ENCODE measurements at regions not wholly inside any gene's neighbourhood (a gene's known extent, or its start where the extent isn't known, plus 50 kb on each side); places are given as distances from the start of the nearest gene placed in this dataset.
"Not testable (repeated sequence)": the region's sequence is repeated elsewhere in the genome, so short reads cannot be mapped to it uniquely, and the experiment has no call there.

- Histone ChIP-seq H3K9me3 (ENCODE audit: control insufficient read depth in 1 of 2, low read length in 2 of 2) (no peaks in the 10 kb centered on the region), H3K36me3 (ENCODE audit: control insufficient read depth in 1 of 2, insufficient read depth in 2 of 2, low read length in 2 of 2) (no peaks in the 10 kb centered on the region), H3K4me3 (ENCODE audit: low read depth in 1 of 2, low read length in 2 of 2) (peak overlapping the region in 1 of 2 donors; percentile 27), H3K27ac (ENCODE audit: low read length) (no peak overlapping the region), H3K27me3 (ENCODE audit: low read depth, low read length) (no peaks in the 10 kb centered on the region), H3K4me1 (ENCODE audit: control insufficient read depth in 1 of 2, insufficient read depth in 2 of 2, low read length in 2 of 2) (peaks cover 0 to 3% of the 10 kb centered on the region in 2 donors)
Measured at GRCh38 chr14:97975962-97976361, 1178.8 kb downstream of the VRK1 start.

- Histone ChIP-seq H3K4me1 (ENCODE audit: control insufficient read depth in 1 of 2, insufficient read depth in 2 of 2, low read length in 2 of 2) (peaks cover 0 to 3% of the 10 kb centered on the region in 2 donors), H3K4me3 (ENCODE audit: low read depth in 1 of 2, low read length in 2 of 2) (peak overlapping the region; percentile 27 to 51), H3K36me3 (ENCODE audit: control insufficient read depth in 1 of 2, insufficient read depth in 2 of 2, low read length in 2 of 2) (no peaks in the 10 kb centered on the region), H3K27me3 (ENCODE audit: low read depth, low read length) (no peaks in the 10 kb centered on the region), H3K9me3 (ENCODE audit: control insufficient read depth in 1 of 2, low read length in 2 of 2) (no peaks in the 10 kb centered on the region), H3K27ac (ENCODE audit: low read length) (peak overlapping the region; percentile 67)
Measured at GRCh38 chr14:97976861-97977260, 1179.7 kb downstream of the VRK1 start.

GRCh38 chr14:97977651-97978261, 1180.6 kb downstream of the VRK1 start:
- H3K9me3 ChIP-seq (ENCODE audit: control insufficient read depth in 1 of 2, low read length in 2 of 2): no peaks in the 10 kb centered on the region
- H3K27ac ChIP-seq (ENCODE audit: low read length): peak overlapping the region; percentile 67
- H3K36me3 ChIP-seq (ENCODE audit: control insufficient read depth in 1 of 2, insufficient read depth in 2 of 2, low read length in 2 of 2): no peaks in the 10 kb centered on the region
- no peaks in the 10 kb centered on the region for H3K27me3 ChIP-seq (ENCODE audit: low read depth, low read length)
- H3K4me1 ChIP-seq (ENCODE audit: control insufficient read depth in 1 of 2, insufficient read depth in 2 of 2, low read length in 2 of 2): peaks cover 0 to 3% of the 10 kb centered on the region in 2 donors
- peak overlapping the region; percentile 51 to 64 for H3K4me3 ChIP-seq (ENCODE audit: low read depth in 1 of 2, low read length in 2 of 2)

GRCh38 chr14:97978341-97978740, 1181.2 kb downstream of the VRK1 start:
- peaks cover 0 to 3% of the 10 kb centered on the region in 2 donors for H3K4me1 ChIP-seq (ENCODE audit: control insufficient read depth in 1 of 2, insufficient read depth in 2 of 2, low read length in 2 of 2)
- H3K27me3 ChIP-seq (ENCODE audit: low read depth, low read length): no peaks in the 10 kb centered on the region
- H3K36me3 ChIP-seq (ENCODE audit: control insufficient read depth in 1 of 2, insufficient read depth in 2 of 2, low read length in 2 of 2): no peaks in the 10 kb centered on the region
- peak overlapping the region; percentile 67 for H3K27ac ChIP-seq (ENCODE audit: low read length)
- H3K4me3 ChIP-seq (ENCODE audit: low read depth in 1 of 2, low read length in 2 of 2): peak overlapping the region; percentile 51 to 64
- no peaks in the 10 kb centered on the region for H3K9me3 ChIP-seq (ENCODE audit: control insufficient read depth in 1 of 2, low read length in 2 of 2)

GRCh38 chr14:97993508-97994019, 1196.4 kb downstream of the VRK1 start:
- Histone ChIP-seq H3K4me3 (ENCODE audit: low read depth in 1 of 2, low read length in 2 of 2) (no peak overlapping the region), H3K4me1 (ENCODE audit: control insufficient read depth in 1 of 2, insufficient read depth in 2 of 2, low read length in 2 of 2) (no peaks in the 10 kb centered on the region), H3K27ac (ENCODE audit: low read length) (no peak overlapping the region), H3K36me3 (ENCODE audit: control insufficient read depth in 1 of 2, insufficient read depth in 2 of 2, low read length in 2 of 2) (no peaks in the 10 kb centered on the region), H3K27me3 (ENCODE audit: low read depth, low read length) (no peaks in the 10 kb centered on the region), H3K9me3 (ENCODE audit: control insufficient read depth in 1 of 2, low read length in 2 of 2) (no peaks in the 10 kb centered on the region)

GRCh38 chr14:97994020-97994531, 1196.9 kb downstream of the VRK1 start:
- Histone ChIP-seq H3K27ac (ENCODE audit: low read length) (no peak overlapping the region), H3K4me3 (ENCODE audit: low read depth in 1 of 2, low read length in 2 of 2) (no peak overlapping the region), H3K27me3 (ENCODE audit: low read depth, low read length) (no peaks in the 10 kb centered on the region), H3K9me3 (ENCODE audit: control insufficient read depth in 1 of 2, low read length in 2 of 2) (no peaks in the 10 kb centered on the region), H3K4me1 (ENCODE audit: control insufficient read depth in 1 of 2, insufficient read depth in 2 of 2, low read length in 2 of 2) (no peaks in the 10 kb centered on the region), H3K36me3 (ENCODE audit: control insufficient read depth in 1 of 2, insufficient read depth in 2 of 2, low read length in 2 of 2) (no peaks in the 10 kb centered on the region)

- Histone ChIP-seq H3K4me1 (ENCODE audit: control insufficient read depth in 1 of 2, insufficient read depth in 2 of 2, low read length in 2 of 2) (no peaks in the 10 kb centered on the region), H3K27me3 (ENCODE audit: low read depth, low read length) (no peaks in the 10 kb centered on the region), H3K36me3 (ENCODE audit: control insufficient read depth in 1 of 2, insufficient read depth in 2 of 2, low read length in 2 of 2) (no peaks in the 10 kb centered on the region), H3K4me3 (ENCODE audit: low read depth in 1 of 2, low read length in 2 of 2) (no peak overlapping the region), H3K9me3 (ENCODE audit: control insufficient read depth in 1 of 2, low read length in 2 of 2) (no peaks in the 10 kb centered on the region), H3K27ac (ENCODE audit: low read length) (no peak overlapping the region)
Measured at GRCh38 chr14:97995038-97995437, 1197.9 kb downstream of the VRK1 start.

- H3K4me3 ChIP-seq (ENCODE audit: low read depth in 1 of 2, low read length in 2 of 2): no peak overlapping the region
- H3K27me3 ChIP-seq (ENCODE audit: low read depth, low read length): no peaks in the 10 kb centered on the region
- H3K36me3 ChIP-seq (ENCODE audit: control insufficient read depth in 1 of 2, insufficient read depth in 2 of 2, low read length in 2 of 2): no peaks in the 10 kb centered on the region
- H3K27ac ChIP-seq (ENCODE audit: low read length): no peak overlapping the region
- no peaks in the 10 kb centered on the region for H3K9me3 ChIP-seq (ENCODE audit: control insufficient read depth in 1 of 2, low read length in 2 of 2)
- no peaks in the 10 kb centered on the region for H3K4me1 ChIP-seq (ENCODE audit: control insufficient read depth in 1 of 2, insufficient read depth in 2 of 2, low read length in 2 of 2)
Measured at GRCh38 chr14:97995531-97995930, 1198.3 kb downstream of the VRK1 start.

GRCh38 chr14:98006008-98006407, 1208.8 kb downstream of the VRK1 start:
- H3K27ac ChIP-seq (ENCODE audit: low read length): no peak overlapping the region
- no peaks in the 10 kb centered on the region for H3K36me3 ChIP-seq (ENCODE audit: control insufficient read depth in 1 of 2, insufficient read depth in 2 of 2, low read length in 2 of 2)
- no peaks in the 10 kb centered on the region for H3K27me3 ChIP-seq (ENCODE audit: low read depth, low read length)
- H3K4me1 ChIP-seq (ENCODE audit: control insufficient read depth in 1 of 2, insufficient read depth in 2 of 2, low read length in 2 of 2): no peaks in the 10 kb centered on the region
- no peak overlapping the region for H3K4me3 ChIP-seq (ENCODE audit: low read depth in 1 of 2, low read length in 2 of 2)
- no peaks in the 10 kb centered on the region for H3K9me3 ChIP-seq (ENCODE audit: control insufficient read depth in 1 of 2, low read length in 2 of 2)

GRCh38 chr14:98008381-98009113, 1211.4 kb downstream of the VRK1 start:
- Histone ChIP-seq H3K27me3 (ENCODE audit: low read depth, low read length) (no peaks in the 10 kb centered on the region), H3K9me3 (ENCODE audit: control insufficient read depth in 1 of 2, low read length in 2 of 2) (no peaks in the 10 kb centered on the region), H3K27ac (ENCODE audit: low read length) (no peak overlapping the region), H3K4me1 (ENCODE audit: control insufficient read depth in 1 of 2, insufficient read depth in 2 of 2, low read length in 2 of 2) (no peaks in the 10 kb centered on the region), H3K36me3 (ENCODE audit: control insufficient read depth in 1 of 2, insufficient read depth in 2 of 2, low read length in 2 of 2) (no peaks in the 10 kb centered on the region), H3K4me3 (ENCODE audit: low read depth in 1 of 2, low read length in 2 of 2) (no peak overlapping the region)

- not testable (repeated sequence) for H3K4me1 ChIP-seq (ENCODE audit: control insufficient read depth in 1 of 2, insufficient read depth in 2 of 2, low read length in 2 of 2); H3K9me3 ChIP-seq (ENCODE audit: control insufficient read depth in 1 of 2, low read length in 2 of 2); H3K27ac ChIP-seq (ENCODE audit: low read length); H3K27me3 ChIP-seq (ENCODE audit: low read depth, low read length); H3K36me3 ChIP-seq (ENCODE audit: control insufficient read depth in 1 of 2, insufficient read depth in 2 of 2, low read length in 2 of 2); H3K4me3 ChIP-seq (ENCODE audit: low read depth in 1 of 2, low read length in 2 of 2)
Measured at GRCh38 chr14:98009177-98009576, 1212.0 kb downstream of the VRK1 start.

All from muscle layer of duodenum (tissue), 2 donors.